NCI-H748 treated with DMSO at 0.1 percent for 48 hours (cell line): ENCODE measurements at regions not wholly inside any gene's neighbourhood (a gene's known extent, or its start where the extent isn't known, plus 50 kb on each side); places are given as distances from the start of the nearest gene placed in this dataset.

Experiments
- DNase-seq: peaks from one replicate; lab custom pipeline; 2025; lab: John Stamatoyannopoulos, UW

- no peak for DNase-seq
These were observed 110.9 kb upstream of the ROBO1 start for GRCh38 chr3:79878708-79879107.

- DNase-seq, result no peak
These were observed 106.8 kb upstream of the ROBO1 start for GRCh38 chr3:79874646-79875045.

- DNase-seq, result no peak
These were observed 104.7 kb upstream of the ROBO1 start for GRCh38 chr3:79872483-79872882.

GRCh38 chr3:79871656-79872055 lies 103.9 kb upstream of the ROBO1 start:
- no peak for DNase-seq

GRCh38 chr3:79870313-79870620 lies 102.5 kb upstream of the ROBO1 start:
- no peak for DNase-seq

- DNase-seq, result no peak
These were observed 101.9 kb upstream of the ROBO1 start for GRCh38 chr3:79869461-79870312.

- DNase-seq, result no peak
These were observed 98.4 kb upstream of the ROBO1 start for GRCh38 chr3:79866162-79866561.

- no peak for DNase-seq
These were observed 96.3 kb upstream of the ROBO1 start for GRCh38 chr3:79864077-79864476.

GRCh38 chr3:79848876-79849275 lies 81.1 kb upstream of the ROBO1 start:
- no peak for DNase-seq

GRCh38 chr3:79847928-79848327 lies 80.1 kb upstream of the ROBO1 start:
- no peak for DNase-seq

GRCh38 chr3:79846148-79846933 lies 78.5 kb upstream of the ROBO1 start:
- no peak for DNase-seq

GRCh38 chr3:79845546-79845945 lies 77.7 kb upstream of the ROBO1 start:
- no peak for DNase-seq

- no peak for DNase-seq
These were observed 76.4 kb upstream of the ROBO1 start for GRCh38 chr3:79844176-79844575.

GRCh38 chr3:79843180-79843579 lies 75.4 kb upstream of the ROBO1 start:
- no peak for DNase-seq

- no peak for DNase-seq
These were observed 67.9 kb upstream of the ROBO1 start for GRCh38 chr3:79835701-79836100.

GRCh38 chr3:79824166-79824565 lies 56.4 kb upstream of the ROBO1 start:
- no peak for DNase-seq

GRCh38 chr3:79822076-79822475 lies 54.3 kb upstream of the ROBO1 start:
- no peak for DNase-seq

GRCh38 chr3:79820089-79820488 lies 52.3 kb upstream of the ROBO1 start:
- DNase-seq, result no peak

GRCh38 chr3:79818015-79818414 lies 50.2 kb upstream of the ROBO1 start:
- DNase-seq, result no peak
